Calu3 (cell line): ENCODE measurements at regions not wholly inside any gene's neighbourhood (a gene's known extent, or its start where the extent isn't known, plus 50 kb on each side); places are given as distances from the start of the nearest gene placed in this dataset.

ENCODE experiments used
- BruUV-seq: library from RNA; stranded (reverse); fragments of 400-500 nt; replicated peaks from 2 replicates; lab custom pipeline; 2021; lab: Mats Ljungman, UMichigan
- CTCF ChIA-PET: fragments of 300-600 bp; sonication (Branson Sonifier 250); formaldehyde crosslinking; loops from one replicate; lab custom pipeline; 2022; ENCODE audit warnings: antibody characterized with exemption; lab: Charles Lee
- DNase-seq: peaks from one replicate; pipeline ENCODE4 v3.0.0; 2022
- H3K27ac Mint-ChIP-seq: one replicate; pipeline ENCODE4 v1.8.0; 2022; ENCODE audit warnings: mixed read lengths; ENCODE audit not compliant: unreplicated experiment
- H3K27me3 Mint-ChIP-seq: one replicate; pipeline ENCODE4 v1.8.0; 2022; ENCODE audit warnings: mixed read lengths; ENCODE audit not compliant: unreplicated experiment
- H3K36me3 Mint-ChIP-seq: one replicate; pipeline ENCODE4 v1.8.0; 2022; ENCODE audit warnings: mild to moderate bottlenecking, moderate library complexity, mixed read lengths; ENCODE audit not compliant: insufficient read depth, unreplicated experiment
- H3K4me1 Mint-ChIP-seq: one replicate; pipeline ENCODE4 v1.8.0; 2022; ENCODE audit warnings: mild to moderate bottlenecking, low read depth, mixed read lengths; ENCODE audit not compliant: unreplicated experiment
- H3K4me3 Mint-ChIP-seq: one replicate; pipeline ENCODE4 v1.8.0; 2022; ENCODE audit warnings: mild to moderate bottlenecking, low read depth, moderate library complexity, mixed read lengths; ENCODE audit not compliant: unreplicated experiment
- H3K9me3 Mint-ChIP-seq: one replicate; pipeline ENCODE4 v1.8.0; 2022; ENCODE audit warnings: low read depth, mixed read lengths; ENCODE audit not compliant: unreplicated experiment
- intact Hi-C: fragments of 100-400 bp; cut with micrococcal nuclease; formaldehyde crosslinking; loops from one replicate; pipeline ENCODE4 v1.10.0; 2022; ENCODE audit not compliant: unreplicated experiment
- TF ChIP-seq, protein P1 (sequence below): fragments of 200-600 bp; IDR thresholded peaks from one replicate; pipeline ENCODE4 v1.8.0; 2022; ENCODE audit warnings: antibody characterized with exemption; ENCODE audit not compliant: unreplicated experiment

DNA sequence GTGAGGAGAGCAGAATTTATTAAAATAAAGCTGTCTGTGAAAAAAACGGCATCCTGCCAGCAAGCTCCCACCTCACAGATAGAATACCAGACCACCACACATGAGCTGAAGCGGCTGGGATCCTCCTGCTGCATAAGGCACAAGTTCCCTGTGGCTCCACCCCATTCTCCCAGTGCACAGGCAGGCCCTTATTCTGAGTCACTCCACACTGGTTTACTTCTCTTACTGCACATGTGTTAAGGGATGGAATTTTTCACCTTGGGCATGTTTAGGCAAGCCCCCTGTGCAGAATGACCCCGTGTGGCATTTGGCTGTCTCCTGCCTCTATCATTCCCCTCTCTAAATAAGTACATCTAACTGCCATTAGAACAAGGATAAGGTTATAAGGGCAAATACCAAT is 115.0 kb upstream of the ELAVL2 start:
- CTCF ChIA-PET = no interaction called here
- intact Hi-C loops = no loop called here
- no TSS peak for BruUV-seq
- Mint-ChIP-seq H3K36me3 (no peaks in the 10 kb centered on the region), H3K27ac (no peak overlapping the region), H3K27me3 (no peaks in the 10 kb centered on the region), H3K4me3 (no peak overlapping the region), H3K4me1 (no peaks in the 10 kb centered on the region), H3K9me3 (peaks cover 7% of the 10 kb centered on the region)
- TF ChIP-seq, protein P1, sequence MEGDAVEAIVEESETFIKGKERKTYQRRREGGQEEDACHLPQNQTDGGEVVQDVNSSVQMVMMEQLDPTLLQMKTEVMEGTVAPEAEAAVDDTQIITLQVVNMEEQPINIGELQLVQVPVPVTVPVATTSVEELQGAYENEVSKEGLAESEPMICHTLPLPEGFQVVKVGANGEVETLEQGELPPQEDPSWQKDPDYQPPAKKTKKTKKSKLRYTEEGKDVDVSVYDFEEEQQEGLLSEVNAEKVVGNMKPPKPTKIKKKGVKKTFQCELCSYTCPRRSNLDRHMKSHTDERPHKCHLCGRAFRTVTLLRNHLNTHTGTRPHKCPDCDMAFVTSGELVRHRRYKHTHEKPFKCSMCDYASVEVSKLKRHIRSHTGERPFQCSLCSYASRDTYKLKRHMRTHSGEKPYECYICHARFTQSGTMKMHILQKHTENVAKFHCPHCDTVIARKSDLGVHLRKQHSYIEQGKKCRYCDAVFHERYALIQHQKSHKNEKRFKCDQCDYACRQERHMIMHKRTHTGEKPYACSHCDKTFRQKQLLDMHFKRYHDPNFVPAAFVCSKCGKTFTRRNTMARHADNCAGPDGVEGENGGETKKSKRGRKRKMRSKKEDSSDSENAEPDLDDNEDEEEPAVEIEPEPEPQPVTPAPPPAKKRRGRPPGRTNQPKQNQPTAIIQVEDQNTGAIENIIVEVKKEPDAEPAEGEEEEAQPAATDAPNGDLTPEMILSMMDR = no peak
- DNase-seq = no peak

DNA sequence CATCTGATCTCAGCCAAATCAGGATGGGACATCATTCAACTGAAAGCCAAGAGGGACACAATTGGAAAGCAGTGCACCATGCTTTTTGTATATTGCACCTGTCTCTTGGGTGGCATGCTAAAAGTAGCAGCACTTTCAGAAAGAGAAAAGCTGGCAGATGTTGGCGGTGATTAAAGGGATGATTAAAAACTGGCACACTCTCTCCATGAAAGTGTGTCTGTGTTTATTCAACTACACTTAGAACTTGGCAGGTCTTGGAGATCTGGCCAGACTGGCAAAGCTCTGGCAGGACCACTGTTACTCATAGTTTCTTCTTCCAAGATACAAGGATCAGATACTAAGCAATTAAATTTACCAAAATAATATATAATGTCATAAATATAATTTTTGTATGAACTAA is 112.9 kb upstream of the ELAVL2 start:
- CTCF ChIA-PET = no interaction called here
- H3K4me3 Mint-ChIP-seq = no peak overlapping the region
- no TSS peak for BruUV-seq
- H3K36me3 Mint-ChIP-seq = no peaks in the 10 kb centered on the region
- TF ChIP-seq, protein P1 = no peak
- H3K4me1 Mint-ChIP-seq = no peaks in the 10 kb centered on the region
- H3K9me3 Mint-ChIP-seq = peaks cover 4% of the 10 kb centered on the region
- intact Hi-C loops = no loop called here
- no peaks in the 10 kb centered on the region for H3K27me3 Mint-ChIP-seq
- H3K27ac Mint-ChIP-seq = no peak overlapping the region
- no peak for DNase-seq

DNA sequence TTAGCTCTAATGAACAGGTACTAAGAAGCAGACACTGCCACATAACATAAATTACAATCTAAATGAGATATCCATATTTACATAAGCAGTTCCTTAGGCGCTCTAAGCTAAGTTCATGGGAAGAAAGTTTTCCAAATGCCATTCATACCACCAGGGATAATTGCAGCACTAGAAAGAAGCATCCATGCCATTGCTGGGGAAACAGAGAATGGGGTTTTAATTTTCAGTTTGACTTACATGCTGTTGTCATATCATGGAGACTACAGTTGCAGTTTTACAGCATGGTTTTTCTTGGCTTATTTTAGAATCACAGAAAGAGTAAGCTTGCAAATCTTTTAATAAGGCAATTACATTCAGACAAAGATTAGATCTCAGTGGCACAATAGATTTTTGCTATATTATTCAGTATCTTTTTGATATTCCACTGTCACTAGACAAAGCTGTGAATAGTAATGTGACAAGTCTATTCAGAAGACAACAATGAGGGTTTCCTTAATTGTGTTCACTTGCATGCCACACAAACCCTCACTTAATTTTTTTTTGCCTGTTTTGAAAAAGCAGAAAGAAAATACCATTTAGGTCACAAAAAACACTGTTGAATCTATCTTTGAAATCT is 108.4 kb upstream of the ELAVL2 start:
- CTCF ChIA-PET = no interaction called here
- H3K4me1 Mint-ChIP-seq = no peaks in the 10 kb centered on the region
- H3K9me3 Mint-ChIP-seq = no peaks in the 10 kb centered on the region
- no peak overlapping the region for H3K4me3 Mint-ChIP-seq
- DNase-seq = no peak
- H3K27me3 Mint-ChIP-seq = no peaks in the 10 kb centered on the region
- H3K27ac Mint-ChIP-seq = no peak overlapping the region
- no TSS peak for BruUV-seq
- intact Hi-C loops = no loop called here
- H3K36me3 Mint-ChIP-seq = no peaks in the 10 kb centered on the region
- TF ChIP-seq, protein P1 = no peak

DNA sequence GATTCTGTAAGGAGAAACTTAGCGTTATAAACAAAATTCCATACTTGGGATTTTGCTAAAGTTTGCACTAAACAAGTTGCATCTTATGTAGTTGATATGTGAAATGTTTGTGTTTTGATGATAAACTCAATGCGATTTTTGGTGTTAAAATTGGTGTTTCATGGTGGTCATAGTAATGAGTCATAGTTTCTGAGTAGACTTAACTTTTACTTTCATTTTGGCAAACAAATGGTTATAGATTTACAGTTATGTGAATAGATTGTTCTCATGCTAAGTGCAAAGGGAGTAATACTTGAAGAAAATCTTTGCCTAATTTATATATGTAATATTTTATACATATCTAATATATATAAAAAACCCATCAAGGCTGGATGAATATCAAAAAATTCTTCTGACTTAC is 107.3 kb upstream of the ELAVL2 start:
- Mint-ChIP-seq H3K27ac (no peak overlapping the region), H3K27me3 (no peaks in the 10 kb centered on the region), H3K9me3 (peaks cover 3% of the 10 kb centered on the region), H3K36me3 (no peaks in the 10 kb centered on the region), H3K4me1 (no peaks in the 10 kb centered on the region), H3K4me3 (no peak overlapping the region)
- intact Hi-C loops = no loop called here
- TF ChIP-seq, protein P1 = no peak
- CTCF ChIA-PET = no interaction called here
- DNase-seq = no peak
- no TSS peak for BruUV-seq
